K562 (cell line): ENCODE measurements at regions not wholly inside any gene's neighbourhood (a gene's known extent, or its start where the extent isn't known, plus 50 kb on each side); places are given as distances from the start of the nearest gene placed in this dataset.

Experiments
- ATAC-seq: fragments of 200-7000 bp; cut with Tn5 transposase; 3 replicates; pipeline ENCODE4 v1.9.1; 2020; ENCODE audit warnings: moderate library complexity
- BruUV-seq: library from RNA; stranded (reverse); fragments of 400-500 nt; replicated peaks from 2 replicates; lab custom pipeline; 2021; lab: Mats Ljungman, UMichigan
- CTCF ChIA-PET: fragments of 300-600 bp; formaldehyde crosslinking; extraction: SDS; loops from one replicate; lab custom pipeline; 2021; ENCODE audit warnings: low intra/inter-chr PET ratio; lab: Yijun Ruan, JAX
- POLR2A ChIA-PET: fragments of 300-600, 350-650 bp; sonication (Branson Sonifier 250); formaldehyde crosslinking; extraction: SDS; loops from one replicate; lab custom pipeline; 2021; ENCODE audit warnings: antibody characterized with exemption, inconsistent platforms; lab: Yijun Ruan, JAX
- DNase-seq, 4 experiments: peaks; one replicate each; pipeline versions ENCODE4 v3.0.0 to v3.0.0-alpha.2; 2011 to 2018; ENCODE audit warnings: low spot score in 3 of 4, mixed read lengths in 3 of 4; ENCODE audit errors: extremely low read depth in 1 of 4
- FAIRE-seq: peaks from 2 replicates; lab custom pipeline; 2011; peaks lifted over from hg19 to GRCh38; lab: Jason Lieb, UNC
- H2AFZ ChIP-seq: 2 replicates; pipeline ENCODE4 v1.6.0; 2011; ENCODE audit warnings: low read depth, low read length, control low read depth, inconsistent platforms
- H3K27ac ChIP-seq: fragments of 200-600 bp; 3 replicates; pipeline ENCODE4 v1.8.0; 2011; ENCODE audit warnings: low read depth, mild to moderate bottlenecking, control low read depth, inconsistent platforms, low read length, moderate library complexity, mixed read lengths; ENCODE audit errors: extremely low read depth
- H3K27me3 ChIP-seq, 2 experiments: fragments of 300-600 bp in 1 of 2; 2 replicates in 1 of 2; 3 replicates in 1 of 2; pipeline versions ENCODE4 v1.6.0 to v1.8.0; 2011; ENCODE audit warnings: inconsistent platforms in 2 of 2, low read length in 2 of 2, mild to moderate bottlenecking in 1 of 2, mixed read lengths in 1 of 2, moderate library complexity in 1 of 2; ENCODE audit not compliant: control insufficient read depth in 2 of 2, insufficient read depth in 2 of 2
- H3K36me3 ChIP-seq: fragments of 300-600 bp; 3 replicates; pipeline ENCODE4 v1.8.0; 2011; ENCODE audit warnings: mild to moderate bottlenecking, low read length, inconsistent platforms; ENCODE audit not compliant: control insufficient read depth, insufficient read depth
- H3K4me1 ChIP-seq, 2 experiments: fragments of 200-600 bp in 1 of 2; replicated peaks in 1 of 2; 2 replicates in 1 of 2; 3 replicates in 1 of 2; pipeline versions ENCODE4 v1.5.1 to v1.8.0; 2011; ENCODE audit warnings: inconsistent platforms in 2 of 2, low read length in 2 of 2, mild to moderate bottlenecking in 1 of 2, mixed read lengths in 1 of 2, moderate library complexity in 1 of 2; ENCODE audit not compliant: control insufficient read depth in 2 of 2, insufficient read depth in 2 of 2
- H3K4me2 ChIP-seq: 2 replicates; pipeline ENCODE4 v1.6.1; 2011; ENCODE audit warnings: low read length, control low read depth, inconsistent platforms, mixed read lengths; ENCODE audit not compliant: insufficient read depth
- H3K4me3 ChIP-seq: fragments of 200-600 bp; sonication (generic), shearing (Covaris generic); 2 replicates; pipeline ENCODE4 v1.5.1; 2016; ENCODE audit warnings: control low read depth, inconsistent platforms
- H3K79me2 ChIP-seq: fragments of 200-600 bp; 3 replicates; pipeline ENCODE4 v1.8.0; 2011; ENCODE audit warnings: low read length, inconsistent platforms; ENCODE audit not compliant: control insufficient read depth, insufficient read depth
- H3K9ac ChIP-seq, 2 experiments: 2 replicates each; pipeline versions ENCODE4 v1.6.0 to v1.6.1; 2011; ENCODE audit warnings: low read depth in 2 of 2, low read length in 2 of 2, control low read depth in 1 of 2, inconsistent platforms in 1 of 2, mild to moderate bottlenecking in 1 of 2, mixed read lengths in 1 of 2; ENCODE audit not compliant: insufficient read depth in 1 of 2
- H3K9me1 ChIP-seq: one replicate; pipeline ENCODE4 v1.6.0; 2011; ENCODE audit warnings: inconsistent platforms, mild to moderate bottlenecking, low read length, moderate library complexity; ENCODE audit not compliant: control insufficient read depth, insufficient read depth
- H3K9me3 ChIP-seq: replicated peaks from 2 replicates; pipeline ENCODE4 v1.5.1; 2011; ENCODE audit warnings: low read depth, low read length, inconsistent platforms; ENCODE audit not compliant: control insufficient read depth, insufficient read depth
- H4K20me1 ChIP-seq: replicated peaks from 2 replicates; pipeline ENCODE4 v1.6.1; 2011; ENCODE audit warnings: low read length, inconsistent platforms, mixed read lengths; ENCODE audit not compliant: control insufficient read depth, insufficient read depth
- CHD4 ChIP-seq: fragments of 200-600 bp; sonication (generic); IDR thresholded peaks from 3 replicates; pipeline ENCODE4 v1.6.1; 2012; ENCODE audit warnings: low read depth, mild to moderate bottlenecking, mixed read lengths, low read length, inconsistent platforms; ENCODE audit not compliant: insufficient read depth, insufficient replicate concordance, poor library complexity, severe bottlenecking
- HMG20A ChIP-seq: fragments of 450-650 bp; formaldehyde crosslinking; conservative IDR thresholded peaks from 2 replicates; pipeline ENCODE4 v1.4.0; 2020; ENCODE audit warnings: mild to moderate bottlenecking, mixed read lengths
- MYC ChIP-seq, 2 experiments: fragments of 250-450 bp in 1 of 2; sonication (Bioruptor Pico) in 1 of 2; IDR thresholded peaks; 2 replicates each; pipeline versions ENCODE4 v1.5.1 to v1.6.1; 2012 to 2021; ENCODE audit warnings: low read depth in 2 of 2, borderline replicate concordance in 1 of 2, improper control_type of control experiment in 1 of 2, low read length in 1 of 2, mild to moderate bottlenecking in 1 of 2, moderate library complexity in 1 of 2
- NFIX ChIP-seq: fragments of 250-450 bp; sonication (Bioruptor Pico); IDR thresholded peaks from 2 replicates; pipeline ENCODE4 v1.4.0; 2020; ENCODE audit warnings: low read depth, mild to moderate bottlenecking, moderate library complexity
- TSC22D4 ChIP-seq: fragments of 450-650 bp; IDR thresholded peaks from 2 replicates; pipeline ENCODE4 v1.6.1; 2016; ENCODE audit warnings: missing genetic modification characterization, missing biosample characterization, control low read depth
- ZNF77 ChIP-seq: fragments of 250-450 bp; sonication (Bioruptor Pico); IDR thresholded peaks from 2 replicates; pipeline ENCODE4 v1.5.0; 2020
- WGBS: fragments of 100-300 bp; shearing (Covaris generic); methylation state at CpG from one replicate; pipeline ENCODE4 v1.1.6; 2016; ENCODE audit warnings: low coverage, mixed read lengths; ENCODE audit not compliant: insufficient coverage; ENCODE audit errors: missing lambda C conversion rate; 5-methylcytosine and 5-hydroxymethylcytosine counted together
- in situ Hi-C: fragments of 300-500 bp; cut with MboI; formaldehyde crosslinking; loops from 4 replicates; pipeline ENCODE4 v1.15.0; 2018; ENCODE audit warnings: inconsistent platforms, mixed read lengths
- intact Hi-C: fragments of 100-400 bp; cut with micrococcal nuclease; formaldehyde crosslinking; loops from 2 replicates; pipeline ENCODE4 v1.14.2; 2022
- TF ChIP-seq, protein P1 (sequence below), 2 experiments: fragments of 200-800 bp in 1 of 2; sonication (Bioruptor generic) in 1 of 2; sonication (generic) in 1 of 2; formaldehyde crosslinking in 1 of 2; IDR thresholded peaks in 1 of 2; conservative IDR thresholded peaks in 1 of 2; 2 replicates each; pipeline versions ENCODE4 v1.5.0 to v1.6.1; 2016 to 2020; ENCODE audit warnings: missing compliant biosample characterization in 1 of 2, missing genetic modification characterization in 1 of 2, missing genetic modification reagents in 1 of 2
- TF ChIP-seq, protein P2 (sequence below), 2 experiments: fragments of 450-650 bp in 1 of 2; sonication (generic) in 1 of 2; formaldehyde crosslinking; conservative IDR thresholded peaks; 2 replicates each; pipeline versions ENCODE4 v1.4.0 to v1.8.1; 2020 to 2022; ENCODE audit warnings: mild to moderate bottlenecking in 1 of 2, missing genetic modification reagents in 1 of 2
- TF ChIP-seq, protein P3 (sequence below): IDR thresholded peaks from 3 replicates; pipeline ENCODE4 v1.6.1; 2011; ENCODE audit warnings: borderline replicate concordance, mild to moderate bottlenecking; ENCODE audit not compliant: insufficient read length, insufficient read depth
- TF ChIP-seq, protein P4 (sequence below): sonication (generic); formaldehyde crosslinking; IDR thresholded peaks from 2 replicates; pipeline ENCODE4 v1.8.0; 2022; ENCODE audit warnings: missing genetic modification reagents, mild to moderate bottlenecking, moderate library complexity, borderline replicate concordance
- TF ChIP-seq, protein P5 (sequence below): sonication (generic); formaldehyde crosslinking; IDR thresholded peaks from 2 replicates; pipeline ENCODE4 v1.8.0; 2022; ENCODE audit warnings: mild to moderate bottlenecking, missing genetic modification reagents

DNA sequence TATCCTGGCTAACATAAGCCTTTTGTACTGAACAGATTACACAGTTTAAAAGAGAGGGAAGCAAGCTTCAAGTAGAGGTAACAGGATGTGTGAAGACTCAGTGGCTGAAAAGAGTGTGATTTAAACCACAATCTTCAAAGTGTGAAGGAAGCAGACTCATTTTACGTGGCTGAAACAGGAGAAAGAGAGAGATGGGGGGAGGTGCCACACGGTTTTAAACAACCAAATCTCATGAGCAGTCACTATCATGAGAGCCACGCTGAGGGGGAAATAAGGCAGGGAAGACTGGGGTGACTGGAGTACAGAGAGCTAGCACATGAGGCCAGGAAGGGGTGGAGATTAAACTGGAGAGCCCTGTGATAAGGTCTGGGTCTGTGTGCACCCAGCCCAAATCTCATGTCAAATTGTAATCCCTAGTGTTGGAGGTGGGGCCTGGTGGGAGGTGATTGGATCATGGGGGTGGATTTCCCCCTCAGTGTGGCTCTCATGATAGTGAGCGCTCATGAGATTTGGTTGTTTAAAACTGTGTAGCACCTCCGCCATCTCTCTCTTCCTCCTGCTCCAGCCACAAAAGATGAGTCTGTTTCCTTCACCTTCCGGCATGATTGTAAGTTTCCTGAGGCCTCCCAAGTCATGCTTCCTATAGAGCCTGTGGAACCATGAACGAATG lies 318.6 kb upstream of the CD180 start:
- ChIA-PET POLR2A (no interaction called here), CTCF (no interaction called here)
- 1% methylated on average over 7 of the region's 7 CpGs for WGBS
- intact Hi-C loops (no loop called here), in situ Hi-C loops (no loop called here)
- H3K4me2 ChIP-seq: no peak overlapping the region
- no peaks in the 10 kb centered on the region for H3K79me2 ChIP-seq
- DNase-seq (no peak), FAIRE-seq (no peak), ATAC-seq (no peak)
- H3K9ac ChIP-seq: no peak overlapping the region
- no peaks in the 10 kb centered on the region for H4K20me1 ChIP-seq
- H3K9me3 ChIP-seq: no peaks in the 10 kb centered on the region
- H3K4me3 ChIP-seq: no peak overlapping the region
- H2AFZ ChIP-seq: no peak overlapping the region
- no peaks in the 10 kb centered on the region for H3K27me3 ChIP-seq
- no peak overlapping the region for H3K27ac ChIP-seq
- no peaks in the 10 kb centered on the region for H3K9me1 ChIP-seq
- no peaks in the 10 kb centered on the region for H3K4me1 ChIP-seq
- no TSS peak for BruUV-seq
- no peaks in the 10 kb centered on the region for H3K36me3 ChIP-seq
- TF ChIP-seq, protein P1, sequence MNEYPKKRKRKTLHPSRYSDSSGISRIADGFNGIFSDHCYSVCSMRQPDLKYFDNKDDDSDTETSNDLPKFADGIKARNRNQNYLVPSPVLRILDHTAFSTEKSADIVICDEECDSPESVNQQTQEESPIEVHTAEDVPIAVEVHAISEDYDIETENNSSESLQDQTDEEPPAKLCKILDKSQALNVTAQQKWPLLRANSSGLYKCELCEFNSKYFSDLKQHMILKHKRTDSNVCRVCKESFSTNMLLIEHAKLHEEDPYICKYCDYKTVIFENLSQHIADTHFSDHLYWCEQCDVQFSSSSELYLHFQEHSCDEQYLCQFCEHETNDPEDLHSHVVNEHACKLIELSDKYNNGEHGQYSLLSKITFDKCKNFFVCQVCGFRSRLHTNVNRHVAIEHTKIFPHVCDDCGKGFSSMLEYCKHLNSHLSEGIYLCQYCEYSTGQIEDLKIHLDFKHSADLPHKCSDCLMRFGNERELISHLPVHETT (CRISPR knock-in tag; conservative IDR thresholded peaks at IDR 0.05 in 1 of 2, IDR thresholded peaks at IDR 0.05 in 1 of 2): no peak
- TF ChIP-seq TSC22D4 (tag) (no peak), MYC (IDR thresholded peaks at IDR 0.05; ENCODE audit: low read depth, low read length) (no peak), MYC (CRISPR knock-in tag; IDR thresholded peaks at IDR 0.05; ENCODE audit: borderline replicate concordance, low read depth) (no peak), NFIX (no peak), CHD4 (no peak), HMG20A (CRISPR knock-in tag) (no peak), ZNF77 (CRISPR knock-in tag) (no peak)
- TF ChIP-seq, protein P2, sequence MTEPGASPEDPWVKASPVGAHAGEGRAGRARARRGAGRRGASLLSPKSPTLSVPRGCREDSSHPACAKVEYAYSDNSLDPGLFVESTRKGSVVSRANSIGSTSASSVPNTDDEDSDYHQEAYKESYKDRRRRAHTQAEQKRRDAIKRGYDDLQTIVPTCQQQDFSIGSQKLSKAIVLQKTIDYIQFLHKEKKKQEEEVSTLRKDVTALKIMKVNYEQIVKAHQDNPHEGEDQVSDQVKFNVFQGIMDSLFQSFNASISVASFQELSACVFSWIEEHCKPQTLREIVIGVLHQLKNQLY (CRISPR knock-in tag; conservative IDR thresholded peaks at IDR 0.05): no peak
- TF ChIP-seq, protein P3, sequence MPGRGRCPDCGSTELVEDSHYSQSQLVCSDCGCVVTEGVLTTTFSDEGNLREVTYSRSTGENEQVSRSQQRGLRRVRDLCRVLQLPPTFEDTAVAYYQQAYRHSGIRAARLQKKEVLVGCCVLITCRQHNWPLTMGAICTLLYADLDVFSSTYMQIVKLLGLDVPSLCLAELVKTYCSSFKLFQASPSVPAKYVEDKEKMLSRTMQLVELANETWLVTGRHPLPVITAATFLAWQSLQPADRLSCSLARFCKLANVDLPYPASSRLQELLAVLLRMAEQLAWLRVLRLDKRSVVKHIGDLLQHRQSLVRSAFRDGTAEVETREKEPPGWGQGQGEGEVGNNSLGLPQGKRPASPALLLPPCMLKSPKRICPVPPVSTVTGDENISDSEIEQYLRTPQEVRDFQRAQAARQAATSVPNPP: no peak
- TF ChIP-seq, protein P4, sequence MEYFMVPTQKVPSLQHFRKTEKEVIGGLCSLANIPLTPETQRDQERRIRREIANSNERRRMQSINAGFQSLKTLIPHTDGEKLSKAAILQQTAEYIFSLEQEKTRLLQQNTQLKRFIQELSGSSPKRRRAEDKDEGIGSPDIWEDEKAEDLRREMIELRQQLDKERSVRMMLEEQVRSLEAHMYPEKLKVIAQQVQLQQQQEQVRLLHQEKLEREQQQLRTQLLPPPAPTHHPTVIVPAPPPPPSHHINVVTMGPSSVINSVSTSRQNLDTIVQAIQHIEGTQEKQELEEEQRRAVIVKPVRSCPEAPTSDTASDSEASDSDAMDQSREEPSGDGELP (CRISPR knock-in tag): no peak
- TF ChIP-seq, protein P5, sequence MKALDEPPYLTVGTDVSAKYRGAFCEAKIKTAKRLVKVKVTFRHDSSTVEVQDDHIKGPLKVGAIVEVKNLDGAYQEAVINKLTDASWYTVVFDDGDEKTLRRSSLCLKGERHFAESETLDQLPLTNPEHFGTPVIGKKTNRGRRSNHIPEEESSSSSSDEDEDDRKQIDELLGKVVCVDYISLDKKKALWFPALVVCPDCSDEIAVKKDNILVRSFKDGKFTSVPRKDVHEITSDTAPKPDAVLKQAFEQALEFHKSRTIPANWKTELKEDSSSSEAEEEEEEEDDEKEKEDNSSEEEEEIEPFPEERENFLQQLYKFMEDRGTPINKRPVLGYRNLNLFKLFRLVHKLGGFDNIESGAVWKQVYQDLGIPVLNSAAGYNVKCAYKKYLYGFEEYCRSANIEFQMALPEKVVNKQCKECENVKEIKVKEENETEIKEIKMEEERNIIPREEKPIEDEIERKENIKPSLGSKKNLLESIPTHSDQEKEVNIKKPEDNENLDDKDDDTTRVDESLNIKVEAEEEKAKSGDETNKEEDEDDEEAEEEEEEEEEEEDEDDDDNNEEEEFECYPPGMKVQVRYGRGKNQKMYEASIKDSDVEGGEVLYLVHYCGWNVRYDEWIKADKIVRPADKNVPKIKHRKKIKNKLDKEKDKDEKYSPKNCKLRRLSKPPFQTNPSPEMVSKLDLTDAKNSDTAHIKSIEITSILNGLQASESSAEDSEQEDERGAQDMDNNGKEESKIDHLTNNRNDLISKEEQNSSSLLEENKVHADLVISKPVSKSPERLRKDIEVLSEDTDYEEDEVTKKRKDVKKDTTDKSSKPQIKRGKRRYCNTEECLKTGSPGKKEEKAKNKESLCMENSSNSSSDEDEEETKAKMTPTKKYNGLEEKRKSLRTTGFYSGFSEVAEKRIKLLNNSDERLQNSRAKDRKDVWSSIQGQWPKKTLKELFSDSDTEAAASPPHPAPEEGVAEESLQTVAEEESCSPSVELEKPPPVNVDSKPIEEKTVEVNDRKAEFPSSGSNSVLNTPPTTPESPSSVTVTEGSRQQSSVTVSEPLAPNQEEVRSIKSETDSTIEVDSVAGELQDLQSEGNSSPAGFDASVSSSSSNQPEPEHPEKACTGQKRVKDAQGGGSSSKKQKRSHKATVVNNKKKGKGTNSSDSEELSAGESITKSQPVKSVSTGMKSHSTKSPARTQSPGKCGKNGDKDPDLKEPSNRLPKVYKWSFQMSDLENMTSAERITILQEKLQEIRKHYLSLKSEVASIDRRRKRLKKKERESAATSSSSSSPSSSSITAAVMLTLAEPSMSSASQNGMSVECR: no peak
